ENCODE measurements at regions not wholly inside any gene's neighbourhood (a gene's known extent, or its start where the extent isn't known, plus 50 kb on each side); places are given as distances from the start of the nearest gene placed in this dataset.

GRCh38 chr1:38305666-38306065, 259.1 kb upstream of the POU3F1 start:
- TF ChIP-seq, protein P1, sequence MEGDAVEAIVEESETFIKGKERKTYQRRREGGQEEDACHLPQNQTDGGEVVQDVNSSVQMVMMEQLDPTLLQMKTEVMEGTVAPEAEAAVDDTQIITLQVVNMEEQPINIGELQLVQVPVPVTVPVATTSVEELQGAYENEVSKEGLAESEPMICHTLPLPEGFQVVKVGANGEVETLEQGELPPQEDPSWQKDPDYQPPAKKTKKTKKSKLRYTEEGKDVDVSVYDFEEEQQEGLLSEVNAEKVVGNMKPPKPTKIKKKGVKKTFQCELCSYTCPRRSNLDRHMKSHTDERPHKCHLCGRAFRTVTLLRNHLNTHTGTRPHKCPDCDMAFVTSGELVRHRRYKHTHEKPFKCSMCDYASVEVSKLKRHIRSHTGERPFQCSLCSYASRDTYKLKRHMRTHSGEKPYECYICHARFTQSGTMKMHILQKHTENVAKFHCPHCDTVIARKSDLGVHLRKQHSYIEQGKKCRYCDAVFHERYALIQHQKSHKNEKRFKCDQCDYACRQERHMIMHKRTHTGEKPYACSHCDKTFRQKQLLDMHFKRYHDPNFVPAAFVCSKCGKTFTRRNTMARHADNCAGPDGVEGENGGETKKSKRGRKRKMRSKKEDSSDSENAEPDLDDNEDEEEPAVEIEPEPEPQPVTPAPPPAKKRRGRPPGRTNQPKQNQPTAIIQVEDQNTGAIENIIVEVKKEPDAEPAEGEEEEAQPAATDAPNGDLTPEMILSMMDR (IDR thresholded peaks at IDR 0.05; ENCODE audit: insufficient read depth, low read depth, low read length, missing control alignments) = no peak
- no peak overlapping the region for H3K4me3 ChIP-seq (ENCODE audit: low read depth, low read length)
- DNase-seq (ENCODE audit: low read depth) = no peak

- no peak for DNase-seq (ENCODE audit: low read depth)
- TF ChIP-seq, protein P1 (IDR thresholded peaks at IDR 0.05; ENCODE audit: insufficient read depth, low read depth, low read length, missing control alignments) = no peak
- H3K4me3 ChIP-seq (ENCODE audit: low read depth, low read length) = no peak overlapping the region
Observed at GRCh38 chr1:38303843-38304242, 257.2 kb upstream of the POU3F1 start.

- DNase-seq (ENCODE audit: low read depth) = no peak
- TF ChIP-seq, protein P1 (IDR thresholded peaks at IDR 0.05; ENCODE audit: insufficient read depth, low read depth, low read length, missing control alignments) = no peak
Observed at GRCh38 chr1:38301040-38301439, 254.4 kb upstream of the POU3F1 start.

GRCh38 chr1:38300616-38301015, 254.0 kb upstream of the POU3F1 start:
- H3K4me3 ChIP-seq (ENCODE audit: low read depth, low read length) = no peak overlapping the region
- TF ChIP-seq, protein P1 (IDR thresholded peaks at IDR 0.05; ENCODE audit: insufficient read depth, low read depth, low read length, missing control alignments) = no peak
- DNase-seq (ENCODE audit: low read depth) = no peak

More at GRCh38 chr1:38301040-38301439, 254.4 kb upstream of the POU3F1 start:
- H3K4me3 ChIP-seq (ENCODE audit: low read depth, low read length) = no peak overlapping the region

DNA sequence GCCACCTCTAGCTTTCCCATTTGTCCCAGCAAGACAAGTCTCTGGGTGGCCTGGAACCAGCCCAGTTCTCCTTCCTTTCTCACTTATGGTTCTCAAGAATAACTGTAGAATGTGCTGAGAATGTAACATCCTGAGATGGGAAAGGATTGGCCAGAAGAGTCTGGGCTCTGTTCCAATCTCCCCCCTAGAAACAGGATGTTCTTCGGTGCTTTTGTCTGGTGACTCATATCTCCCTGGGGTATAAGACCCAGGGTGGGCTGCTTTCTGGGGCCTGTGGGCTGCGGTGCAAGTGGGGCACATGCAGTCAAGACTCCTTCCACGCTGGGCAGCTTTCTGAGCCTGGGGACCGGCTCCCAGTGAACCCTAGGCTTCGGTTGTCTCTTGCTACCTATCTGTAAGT, 251.2 kb upstream of the POU3F1 start:
- peak; percentile 66 for DNase-seq (ENCODE audit: low read depth)
- TF ChIP-seq, protein P1 (IDR thresholded peaks at IDR 0.05; ENCODE audit: insufficient read depth, low read depth, low read length, missing control alignments) = no peak
- H3K4me3 ChIP-seq (ENCODE audit: low read depth, low read length) = no peak overlapping the region

DNA sequence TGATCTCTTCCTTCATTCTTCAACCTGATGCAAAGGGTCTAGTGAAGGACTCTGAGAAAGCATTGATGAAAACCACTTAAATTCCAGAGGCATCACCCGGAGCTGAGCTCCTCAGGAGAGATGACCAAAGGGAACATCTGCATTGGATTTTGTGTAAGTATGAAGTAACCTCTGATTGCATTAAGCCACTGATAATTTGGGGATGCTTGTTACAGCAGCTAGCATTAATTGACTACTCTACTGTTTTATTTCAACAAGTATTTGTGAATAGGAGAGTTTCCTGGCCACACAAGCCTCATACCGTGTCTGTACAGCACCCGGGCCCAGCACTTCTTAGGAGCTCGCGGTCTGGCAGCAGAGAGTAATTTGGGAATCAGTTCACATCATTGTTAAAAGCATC, 250.7 kb upstream of the POU3F1 start:
- TF ChIP-seq, protein P1 (IDR thresholded peaks at IDR 0.05; ENCODE audit: insufficient read depth, low read depth, low read length, missing control alignments) = no peak
- no peak overlapping the region for H3K4me3 ChIP-seq (ENCODE audit: low read depth, low read length)
- no peak for DNase-seq (ENCODE audit: low read depth)

DNA sequence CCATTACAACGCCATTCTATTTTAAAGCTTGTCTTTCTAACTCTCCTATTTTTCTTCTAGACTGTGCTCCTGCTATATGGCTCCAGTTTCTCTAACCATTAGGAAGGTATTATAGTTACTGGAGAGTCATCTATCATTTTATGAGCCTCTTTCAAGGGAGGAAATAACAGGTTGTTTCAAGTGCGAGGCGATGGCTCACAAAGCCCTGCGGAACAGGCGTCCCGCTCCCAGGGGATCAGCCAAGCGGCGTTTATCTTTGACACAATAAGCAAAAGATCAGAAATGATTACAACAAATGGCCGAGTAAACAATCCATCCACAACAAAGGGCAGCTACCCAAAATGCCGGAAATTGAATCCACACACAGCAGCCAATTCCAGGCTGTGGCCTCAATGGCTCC, 249.5 kb upstream of the POU3F1 start:
- no peak for DNase-seq (ENCODE audit: low read depth)
- no peak overlapping the region for H3K4me3 ChIP-seq (ENCODE audit: low read depth, low read length)
- TF ChIP-seq, protein P1 (IDR thresholded peaks at IDR 0.05; ENCODE audit: insufficient read depth, low read depth, low read length, missing control alignments) = no peak

Data from GM12865 (cell line).